IPS-NIHi7 (cell line): ENCODE measurements at regions not wholly inside any gene's neighbourhood (a gene's known extent, or its start where the extent isn't known, plus 50 kb on each side); places are given as distances from the start of the nearest gene placed in this dataset.
"Not testable (repeated sequence)": the region's sequence is repeated elsewhere in the genome, so short reads cannot be mapped to it uniquely, and the experiment has no call there.

ENCODE experiments used
- DNase-seq: peaks from one replicate; pipeline ENCODE4 v3.0.0; 2012; ENCODE audit warnings: mixed read lengths; ENCODE audit errors: extremely low spot score

- no peak for DNase-seq
These were observed 74.6 kb downstream of the FEM1C start for GRCh38 chr5:115469904-115470516.

GRCh38 chr5:115467628-115468027, 76.9 kb downstream of the FEM1C start:
- no peak for DNase-seq

- no peak for DNase-seq
These were observed 79.1 kb downstream of the FEM1C start for GRCh38 chr5:115465431-115465830.

- DNase-seq, result no peak
These were observed 80.6 kb downstream of the FEM1C start for GRCh38 chr5:115463983-115464382.

- no peak for DNase-seq
These were observed 82.9 kb downstream of the FEM1C start for GRCh38 chr5:115461506-115462290.

- no peak for DNase-seq
These were observed 83.5 kb downstream of the FEM1C start for GRCh38 chr5:115461093-115461492.

GRCh38 chr5:115460472-115460871, 84.1 kb downstream of the FEM1C start:
- DNase-seq, result no peak

GRCh38 chr5:115459855-115460341, 84.7 kb downstream of the FEM1C start:
- no peak for DNase-seq

GRCh38 chr5:115458416-115458815, 86.2 kb downstream of the FEM1C start:
- DNase-seq, result no peak

- DNase-seq, result no peak
These were observed 86.6 kb downstream of the FEM1C start for GRCh38 chr5:115458003-115458409.

GRCh38 chr5:115457571-115457970, 87.0 kb downstream of the FEM1C start:
- no peak for DNase-seq

GRCh38 chr5:115456539-115457040, 88.0 kb downstream of the FEM1C start:
- no peak for DNase-seq

- DNase-seq, result no peak
These were observed 88.5 kb downstream of the FEM1C start for GRCh38 chr5:115456056-115456455.

- no peak for DNase-seq
These were observed 89.3 kb downstream of the FEM1C start for GRCh38 chr5:115455301-115455707.

GRCh38 chr5:115453391-115454095, 91.0 kb downstream of the FEM1C start:
- no peak for DNase-seq

GRCh38 chr5:115452536-115453235, 91.9 kb downstream of the FEM1C start:
- DNase-seq, result no peak

- DNase-seq, result no peak
These were observed 92.5 kb downstream of the FEM1C start for GRCh38 chr5:115452083-115452482.

- no peak for DNase-seq
These were observed 93.8 kb downstream of the FEM1C start for GRCh38 chr5:115450741-115451140.

- DNase-seq, result not testable (repeated sequence)
These were observed 95.9 kb downstream of the FEM1C start for GRCh38 chr5:115448630-115449029.

GRCh38 chr5:115440782-115441451, 103.7 kb downstream of the FEM1C start:
- no peak for DNase-seq

- no peak for DNase-seq
These were observed 104.9 kb downstream of the FEM1C start for GRCh38 chr5:115439639-115440038.
